Uterus (tissue), 3 donors: ENCODE measurements at regions not wholly inside any gene's neighbourhood (a gene's known extent, or its start where the extent isn't known, plus 50 kb on each side); places are given as distances from the start of the nearest gene placed in this dataset.

Experiments
- DNase-seq, 2 donors: peaks; one replicate each; pipeline ENCODE4 v3.0.0-alpha.2; 2019 to 2020
- H3K27ac ChIP-seq, 2 donors: fragments of 200-600 bp; sonication (generic); 1 replicate in 1 of 2; 2 replicates in 1 of 2; pipeline ENCODE4 v1.5.1; 2016 to 2018
- H3K27me3 ChIP-seq, 2 donors: fragments of 200-600 bp; sonication (generic); one replicate each; pipeline ENCODE4 v1.5.1; 2018 to 2019; ENCODE audit warnings: control low read depth in 1 of 2
- H3K36me3 ChIP-seq, 2 donors: fragments of 200-600 bp; sonication (generic); one replicate each; pipeline ENCODE4 v1.5.1; 2019; ENCODE audit warnings: control low read depth in 1 of 2
- H3K4me1 ChIP-seq, 2 donors: fragments of 200-600 bp; sonication (generic); one replicate each; pipeline ENCODE4 v1.5.1; 2018 to 2019; ENCODE audit warnings: control low read depth in 1 of 2
- H3K4me3 ChIP-seq, 2 donors: fragments of 200-600 bp; sonication (generic); 1 replicate in 1 of 2; 2 replicates in 1 of 2; pipeline ENCODE4 v1.5.1; 2018 to 2019; ENCODE audit warnings: mild to moderate bottlenecking in 1 of 2
- H3K9me3 ChIP-seq, 2 donors: fragments of 200-600 bp; sonication (generic); one replicate each; pipeline ENCODE4 v1.5.1; 2019; ENCODE audit warnings: control low read depth in 1 of 2
- POLR2A ChIP-seq, 2 donors: fragments of 450-650 bp; IDR thresholded peaks; one replicate each; pipeline ENCODE4 v1.6.1; 2016; ENCODE audit warnings: antibody characterized with exemption in 2 of 2, mild to moderate bottlenecking in 1 of 2, moderate library complexity in 1 of 2
- intact Hi-C: fragments of 100-400 bp; cut with DNase I; formaldehyde crosslinking; loops from one replicate; pipeline ENCODE4 v1.15.1; 2023; ENCODE audit warnings: low total_unique reads
- TF ChIP-seq, protein P1 (sequence below), 4 experiments: fragments of 200-600 bp in 2 of 4; fragments of 450-650 bp in 2 of 4; sonication (generic) in 2 of 4; IDR thresholded peaks; one replicate each; pipeline ENCODE4 v1.5.1; 2016 to 2019; ENCODE audit warnings: antibody characterized with exemption in 4 of 4, mild to moderate bottlenecking in 2 of 4, moderate library complexity in 1 of 4
- donor health status: DM: yes; HTN: yes; CAD: no.

DNA sequence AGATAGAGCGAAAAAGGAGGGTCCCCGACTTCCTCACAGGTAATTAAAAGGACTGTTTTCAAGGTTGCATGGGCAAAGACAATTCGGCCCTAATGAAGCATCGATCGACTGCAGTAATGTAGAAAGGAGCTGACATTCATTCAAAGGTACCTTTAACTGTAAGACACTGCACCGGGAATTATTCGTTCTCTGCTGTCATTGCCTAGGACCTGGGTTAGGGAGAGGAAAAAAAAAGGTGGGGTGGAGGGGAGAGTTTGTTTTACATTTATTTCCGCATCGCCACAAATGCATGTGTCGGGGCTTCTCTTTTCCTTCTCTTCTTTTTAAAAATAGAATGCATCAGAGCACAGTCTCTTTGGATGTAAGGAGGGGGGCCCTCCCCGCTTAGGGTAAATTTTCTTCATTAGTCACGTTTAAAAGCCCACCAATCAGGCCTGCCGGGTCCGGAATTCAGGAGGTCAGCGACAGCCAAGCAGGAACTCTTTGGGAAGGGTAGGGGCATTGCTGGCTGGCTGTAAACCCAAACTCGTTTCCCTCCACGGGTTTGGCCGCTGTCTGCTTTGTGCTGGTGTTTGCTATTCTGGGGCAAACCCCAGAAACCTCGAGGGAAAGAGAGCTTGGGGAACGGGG lies 496.2 kb upstream of the ZFHX3 start:
- intact Hi-C loops = no loop called here
- DNase-seq = no peak
- Histone ChIP-seq H3K4me1 (no peaks in the 10 kb centered on the region), H3K9me3 (no peaks in the 10 kb centered on the region), H3K36me3 (no peaks in the 10 kb centered on the region), H3K27me3 (peaks cover 0 to 32% of the 10 kb centered on the region in 2 donors), H3K27ac (no peak overlapping the region), H3K4me3 (no peak overlapping the region)
- TF ChIP-seq POLR2A (IDR thresholded peaks at IDR 0.05) = no peak
- TF ChIP-seq, protein P1, sequence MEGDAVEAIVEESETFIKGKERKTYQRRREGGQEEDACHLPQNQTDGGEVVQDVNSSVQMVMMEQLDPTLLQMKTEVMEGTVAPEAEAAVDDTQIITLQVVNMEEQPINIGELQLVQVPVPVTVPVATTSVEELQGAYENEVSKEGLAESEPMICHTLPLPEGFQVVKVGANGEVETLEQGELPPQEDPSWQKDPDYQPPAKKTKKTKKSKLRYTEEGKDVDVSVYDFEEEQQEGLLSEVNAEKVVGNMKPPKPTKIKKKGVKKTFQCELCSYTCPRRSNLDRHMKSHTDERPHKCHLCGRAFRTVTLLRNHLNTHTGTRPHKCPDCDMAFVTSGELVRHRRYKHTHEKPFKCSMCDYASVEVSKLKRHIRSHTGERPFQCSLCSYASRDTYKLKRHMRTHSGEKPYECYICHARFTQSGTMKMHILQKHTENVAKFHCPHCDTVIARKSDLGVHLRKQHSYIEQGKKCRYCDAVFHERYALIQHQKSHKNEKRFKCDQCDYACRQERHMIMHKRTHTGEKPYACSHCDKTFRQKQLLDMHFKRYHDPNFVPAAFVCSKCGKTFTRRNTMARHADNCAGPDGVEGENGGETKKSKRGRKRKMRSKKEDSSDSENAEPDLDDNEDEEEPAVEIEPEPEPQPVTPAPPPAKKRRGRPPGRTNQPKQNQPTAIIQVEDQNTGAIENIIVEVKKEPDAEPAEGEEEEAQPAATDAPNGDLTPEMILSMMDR (IDR thresholded peaks at IDR 0.05) = no peak

DNA sequence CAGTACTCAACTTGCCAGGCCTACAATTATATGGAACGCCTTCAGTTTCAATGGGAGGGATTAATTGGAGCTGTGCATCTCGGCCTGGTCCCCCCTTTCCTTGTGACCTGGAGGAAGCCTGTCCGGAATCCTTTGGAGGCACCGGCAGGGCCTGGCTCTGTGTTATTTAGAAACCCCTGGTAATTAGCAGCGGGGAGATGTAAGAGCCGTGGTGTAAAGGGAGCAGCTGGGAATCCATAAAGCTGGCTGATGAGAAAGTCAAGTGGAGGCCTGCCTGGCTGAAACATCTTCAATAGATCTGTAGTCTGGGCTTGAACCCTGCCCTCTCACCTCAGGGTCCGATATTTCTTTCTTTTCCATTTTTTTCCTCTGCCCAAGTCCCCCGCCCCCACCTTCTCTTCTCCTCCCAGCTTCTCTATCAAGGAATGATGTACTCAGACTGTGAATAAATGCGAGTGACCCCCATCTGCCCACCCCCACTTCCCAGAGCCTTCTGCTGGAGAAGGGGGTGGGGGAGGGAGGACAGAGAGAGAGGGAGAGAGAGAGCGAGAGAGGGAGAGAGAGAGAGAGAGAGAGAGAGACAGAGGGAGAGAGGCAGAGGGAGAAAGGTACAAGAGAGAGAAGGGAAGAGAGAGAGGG lies 495.5 kb upstream of the ZFHX3 start:
- TF ChIP-seq POLR2A (IDR thresholded peaks at IDR 0.05) = no peak
- TF ChIP-seq, protein P1 (IDR thresholded peaks at IDR 0.05) = no peak
- no peak for DNase-seq
- H3K9me3 ChIP-seq = no peaks in the 10 kb centered on the region
- intact Hi-C loops = no loop called here
- no peaks in the 10 kb centered on the region for H3K4me1 ChIP-seq
- no peaks in the 10 kb centered on the region for H3K36me3 ChIP-seq
- peaks cover 0 to 25% of the 10 kb centered on the region in 2 donors for H3K27me3 ChIP-seq
- no peak overlapping the region for H3K4me3 ChIP-seq
- H3K27ac ChIP-seq = no peak overlapping the region

DNA sequence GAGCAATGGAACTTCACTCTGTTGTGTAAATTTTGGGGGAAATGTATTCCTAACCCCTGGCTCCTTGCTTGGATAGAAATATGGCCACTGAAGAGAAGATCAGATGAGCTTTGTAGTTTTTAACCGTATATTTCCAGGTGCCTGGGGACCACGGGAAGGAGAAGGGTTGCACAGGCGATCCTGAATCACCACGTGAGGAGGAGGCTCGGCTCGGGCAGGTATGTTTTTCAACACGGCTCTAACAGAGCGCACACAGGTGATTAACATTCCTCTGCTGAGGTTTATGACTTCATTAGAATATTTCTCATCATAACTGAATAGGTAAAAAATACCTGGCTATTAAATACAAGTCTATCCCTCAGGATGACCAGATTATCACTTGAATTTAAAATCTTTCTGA lies 495.0 kb upstream of the ZFHX3 start:
- Histone ChIP-seq H3K27me3 (peaks cover 0 to 22% of the 10 kb centered on the region in 2 donors), H3K27ac (no peak overlapping the region), H3K4me1 (no peaks in the 10 kb centered on the region), H3K9me3 (no peaks in the 10 kb centered on the region), H3K4me3 (no peak overlapping the region), H3K36me3 (no peaks in the 10 kb centered on the region)
- DNase-seq = no peak
- intact Hi-C loops = no loop called here
- TF ChIP-seq, protein P1 (IDR thresholded peaks at IDR 0.05) = no peak
- TF ChIP-seq POLR2A (IDR thresholded peaks at IDR 0.05) = no peak

DNA sequence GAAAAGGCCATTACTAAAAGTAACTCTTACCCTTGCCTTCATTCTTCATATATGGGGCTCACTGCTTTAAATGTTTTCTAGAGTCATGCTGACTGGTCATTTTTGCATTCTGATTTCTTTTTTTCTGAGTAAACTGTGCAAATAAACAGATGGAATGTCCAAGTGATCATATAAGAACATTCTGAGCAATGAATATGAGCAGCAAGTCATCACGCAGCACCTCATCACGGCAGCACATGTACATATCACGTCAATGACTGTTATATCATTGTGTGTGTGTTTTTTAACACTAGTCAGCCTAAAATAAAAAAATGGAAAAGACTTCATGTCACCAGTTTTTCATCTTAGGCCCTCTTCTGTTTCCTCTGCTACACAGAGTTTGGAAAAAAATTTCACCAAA lies 490.0 kb upstream of the ZFHX3 start:
- no peak for TF ChIP-seq POLR2A (IDR thresholded peaks at IDR 0.05)
- TF ChIP-seq, protein P1 (IDR thresholded peaks at IDR 0.05) = no peak
- no peaks in the 10 kb centered on the region for H3K4me1 ChIP-seq
- intact Hi-C loops = no loop called here
- no peak overlapping the region for H3K27ac ChIP-seq
- no peaks in the 10 kb centered on the region for H3K36me3 ChIP-seq
- H3K4me3 ChIP-seq = no peak overlapping the region
- H3K27me3 ChIP-seq = no peaks in the 10 kb centered on the region
- DNase-seq = no peak
- H3K9me3 ChIP-seq = no peaks in the 10 kb centered on the region

DNA sequence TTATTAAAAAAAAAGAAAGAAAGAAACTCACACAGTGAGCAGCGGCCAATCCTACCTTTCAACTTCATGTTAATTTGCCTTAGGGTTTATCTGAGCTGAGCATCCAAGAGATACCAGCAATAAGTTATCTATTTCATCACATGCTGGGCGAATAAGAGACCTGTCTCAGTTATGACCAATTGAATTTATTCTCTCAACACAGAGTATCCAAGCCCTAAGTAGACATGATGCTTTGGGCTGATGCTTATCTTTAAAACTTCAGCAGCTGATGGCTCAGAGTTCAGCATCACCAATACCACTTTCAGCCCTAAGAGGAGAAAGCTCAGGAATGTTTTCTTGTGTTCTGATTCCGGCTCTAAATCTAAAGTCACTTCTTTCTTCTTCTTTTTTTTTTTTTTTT lies 489.0 kb upstream of the ZFHX3 start:
- TF ChIP-seq, protein P1 (IDR thresholded peaks at IDR 0.05) = no peak
- no peak for TF ChIP-seq POLR2A (IDR thresholded peaks at IDR 0.05)
- no peak overlapping the region for H3K4me3 ChIP-seq
- H3K27ac ChIP-seq = no peak overlapping the region
- intact Hi-C loops = no loop called here
- no peaks in the 10 kb centered on the region for H3K36me3 ChIP-seq
- no peaks in the 10 kb centered on the region for H3K27me3 ChIP-seq
- no peak for DNase-seq
- H3K4me1 ChIP-seq = no peaks in the 10 kb centered on the region
- H3K9me3 ChIP-seq = no peaks in the 10 kb centered on the region
